GM19238 (cell line): ENCODE measurements at regions not wholly inside any gene's neighbourhood (a gene's known extent, or its start where the extent isn't known, plus 50 kb on each side); places are given as distances from the start of the nearest gene placed in this dataset.
"Not testable (repeated sequence)": the region's sequence is repeated elsewhere in the genome, so short reads cannot be mapped to it uniquely, and the experiment has no call there.

Experiments used
- DNase-seq: peaks from one replicate; pipeline ENCODE4 v3.0.0; 2011; ENCODE audit warnings: low spot score; ENCODE audit not compliant: insufficient read length

GRCh38 chr6:27052082-27052730 is 195.3 kb upstream of the PRSS16 start:
- DNase-seq = not testable (repeated sequence)

DNA sequence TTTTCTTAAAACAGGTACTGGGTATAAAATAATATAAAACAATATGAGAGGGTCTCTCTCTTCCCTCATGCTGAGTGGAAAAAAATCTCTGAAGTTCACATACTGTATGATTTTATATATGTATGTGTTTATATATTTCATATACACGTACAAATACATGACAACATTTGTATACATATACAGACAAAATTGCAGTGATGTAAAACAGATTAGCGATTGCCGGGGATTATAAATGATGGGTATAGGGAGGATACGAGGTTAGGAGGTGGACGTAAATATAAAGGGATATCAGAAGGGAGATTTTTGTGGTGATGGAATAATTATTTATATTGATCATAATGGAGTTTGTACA is 194.8 kb upstream of the PRSS16 start:
- no peak for DNase-seq

- DNase-seq = no peak
Measured at GRCh38 chr6:27053738-27054137, 193.8 kb upstream of the PRSS16 start.

- no peak for DNase-seq
Measured at GRCh38 chr6:27056615-27057014, 190.9 kb upstream of the PRSS16 start.

DNA sequence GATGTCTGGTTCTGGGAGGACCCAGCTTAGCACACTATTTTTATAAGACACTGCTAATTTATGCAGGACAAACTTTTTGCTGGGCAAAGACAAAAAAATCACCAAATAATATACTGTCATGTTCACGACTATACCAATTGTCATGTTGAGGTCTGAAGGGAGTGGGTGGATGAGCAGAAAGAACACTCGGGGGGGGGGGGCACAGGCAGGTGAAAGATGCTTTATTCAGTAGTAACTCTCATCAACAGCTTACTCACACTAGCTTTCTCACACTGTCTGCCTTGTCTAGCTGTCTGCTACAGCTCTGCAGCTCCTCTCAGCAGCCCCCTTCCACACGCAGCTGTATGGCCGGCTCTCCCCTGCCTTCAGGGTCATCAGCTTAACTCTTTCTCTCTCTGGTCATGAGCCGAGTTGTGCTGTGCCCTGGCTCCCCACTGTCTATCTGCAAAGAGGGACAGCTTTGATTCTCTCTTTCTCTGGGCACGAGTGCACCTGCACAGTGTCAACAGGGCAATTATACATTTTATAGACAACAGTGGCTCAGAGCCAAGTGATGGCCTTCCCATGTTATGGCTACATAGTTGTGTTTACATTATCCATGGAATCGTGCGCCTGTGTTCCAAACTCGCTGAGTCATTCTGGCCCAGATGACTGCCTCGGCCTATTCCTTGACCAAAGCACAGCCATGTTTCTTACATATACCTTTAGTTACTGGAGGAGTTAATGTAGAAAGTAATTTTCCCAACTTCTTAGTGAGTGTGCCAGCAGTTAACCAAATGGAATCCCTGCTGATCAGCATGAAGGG is 187.7 kb upstream of the PRSS16 start:
- no peak for DNase-seq

DNA sequence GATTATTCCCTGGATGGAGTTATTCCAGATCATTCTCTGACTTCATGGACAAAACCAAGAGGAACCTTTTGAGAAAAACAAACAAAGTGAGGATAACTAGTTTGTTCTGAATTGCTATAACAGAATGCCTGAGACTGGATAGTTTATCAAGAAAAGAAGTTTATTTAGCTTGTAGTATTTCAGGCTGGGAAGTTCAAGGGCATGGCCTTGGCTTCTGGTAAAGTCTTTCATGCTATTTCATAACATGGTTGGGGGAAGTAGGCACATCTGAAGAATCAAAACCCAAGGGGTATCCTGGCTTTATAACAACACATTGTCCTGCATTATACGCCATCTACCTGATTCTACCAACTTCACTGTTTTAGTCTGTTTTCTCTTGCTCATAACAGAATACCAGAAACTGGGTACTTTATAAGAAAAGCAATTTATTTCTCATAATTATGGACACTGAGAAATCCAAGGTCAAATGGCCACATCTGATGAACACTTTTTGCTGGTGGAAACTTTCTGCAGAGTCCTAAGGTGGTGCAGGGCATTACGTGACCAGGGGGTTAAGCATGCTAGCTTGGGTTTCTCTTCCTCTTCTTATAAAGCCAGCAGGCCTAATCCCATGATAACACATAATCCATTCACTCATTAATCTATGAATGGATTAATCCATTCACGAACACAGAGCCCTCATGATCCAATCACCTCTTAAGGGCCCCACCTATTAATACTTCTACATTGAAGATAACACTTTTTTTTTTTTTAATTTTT is 186.1 kb upstream of the PRSS16 start:
- no peak for DNase-seq

DNA sequence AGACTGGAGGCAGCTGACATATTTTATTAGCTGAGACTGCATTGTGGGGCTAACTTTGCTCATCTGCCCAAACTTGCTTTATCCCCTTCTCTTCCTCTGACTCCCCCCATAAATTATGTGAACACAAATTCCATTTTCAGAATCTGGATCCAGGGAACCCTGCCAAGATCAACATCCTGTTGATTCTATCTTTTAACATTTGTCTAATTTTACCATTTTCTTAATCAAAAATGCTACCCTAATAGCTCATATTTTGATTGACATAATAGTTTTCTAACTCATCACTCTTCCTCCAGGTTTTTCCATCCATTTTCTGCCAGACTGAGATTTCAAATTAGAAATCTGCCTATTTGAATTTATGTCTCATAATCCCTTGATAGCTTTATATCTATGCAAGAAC is 184.7 kb upstream of the PRSS16 start:
- DNase-seq = no peak

DNA sequence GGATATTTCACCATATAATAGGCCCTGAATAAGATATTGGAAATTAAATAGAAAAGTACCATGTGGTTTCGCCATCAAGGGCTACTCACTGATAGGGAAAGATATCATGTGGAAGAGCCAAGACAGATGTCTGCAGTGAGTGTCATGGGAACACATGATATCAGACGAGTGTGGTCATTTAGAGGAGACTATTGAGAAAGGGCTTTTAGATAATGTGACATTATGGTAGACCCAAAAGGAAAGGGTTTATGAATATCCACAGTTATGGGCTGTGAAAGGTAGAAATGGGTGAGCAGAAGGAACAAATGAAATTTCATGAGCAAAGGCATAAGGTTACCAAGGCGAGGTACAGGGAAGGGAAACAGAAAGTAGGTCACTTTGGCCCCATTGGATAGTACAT is 182.3 kb upstream of the PRSS16 start:
- no peak for DNase-seq

DNA sequence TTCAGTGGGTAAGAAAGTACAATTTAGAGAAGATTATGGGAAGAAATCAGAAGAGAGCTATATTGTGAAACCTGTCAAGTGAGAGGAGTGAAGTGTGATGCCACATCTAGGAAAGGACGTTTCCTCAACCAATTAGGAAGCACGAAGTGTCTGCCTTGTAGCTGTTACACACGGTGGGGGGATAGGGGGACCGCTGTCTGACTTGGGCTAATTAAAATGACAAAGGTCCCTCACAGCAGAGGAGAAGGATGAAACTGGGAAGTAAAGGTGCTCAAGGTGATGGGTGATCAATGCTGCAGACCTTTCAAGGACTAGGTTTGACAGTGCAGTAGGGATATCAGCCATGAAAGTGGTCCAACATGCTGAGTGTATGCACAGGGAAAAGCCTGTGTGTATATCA is 181.1 kb upstream of the PRSS16 start:
- DNase-seq = no peak

GRCh38 chr6:27066802-27067201 is 180.7 kb upstream of the PRSS16 start:
- no peak for DNase-seq

DNA sequence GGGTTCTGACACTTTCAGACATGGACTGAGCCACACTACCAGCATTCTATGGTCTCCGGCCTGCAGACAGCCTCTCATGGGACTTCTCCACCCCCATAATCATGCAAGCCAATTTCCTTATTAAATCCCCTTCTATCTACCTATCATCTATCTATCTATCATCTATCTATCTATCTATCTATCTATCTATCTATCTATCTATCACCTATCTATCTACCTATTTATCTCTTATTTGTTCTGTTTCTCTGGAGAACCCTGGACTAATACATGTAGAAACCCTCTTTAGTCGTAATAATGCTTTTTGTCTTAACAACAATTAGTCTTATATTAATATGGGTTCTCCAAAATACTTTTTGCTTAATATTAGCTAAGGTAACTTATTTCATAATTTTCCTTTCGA is 174.1 kb upstream of the PRSS16 start:
- DNase-seq = no peak

GRCh38 chr6:27076116-27076515 is 171.4 kb upstream of the PRSS16 start:
- DNase-seq = no peak

GRCh38 chr6:27078734-27079357 is 168.7 kb upstream of the PRSS16 start:
- DNase-seq = no peak

- no peak for DNase-seq
Measured at GRCh38 chr6:27081188-27081587, 166.3 kb upstream of the PRSS16 start.

DNA sequence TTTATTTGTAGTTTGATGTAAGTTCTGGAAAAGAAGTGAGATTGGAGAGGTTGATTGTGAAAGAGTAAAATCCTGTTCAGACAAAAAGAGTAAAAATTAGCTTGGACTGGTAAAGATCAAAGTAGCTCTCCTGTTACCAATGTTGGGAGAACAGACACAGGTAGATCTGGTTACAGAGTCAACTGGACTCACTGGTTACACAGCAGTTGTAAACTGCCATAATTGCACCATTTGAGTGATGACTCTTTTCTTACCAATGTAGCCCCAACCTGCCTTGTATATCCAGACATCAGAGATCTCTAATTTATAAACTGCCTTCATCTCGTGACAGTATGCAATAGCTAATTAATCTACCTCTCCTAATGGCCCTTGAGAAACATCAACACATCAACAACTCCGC is 165.6 kb upstream of the PRSS16 start:
- no peak for DNase-seq

DNA sequence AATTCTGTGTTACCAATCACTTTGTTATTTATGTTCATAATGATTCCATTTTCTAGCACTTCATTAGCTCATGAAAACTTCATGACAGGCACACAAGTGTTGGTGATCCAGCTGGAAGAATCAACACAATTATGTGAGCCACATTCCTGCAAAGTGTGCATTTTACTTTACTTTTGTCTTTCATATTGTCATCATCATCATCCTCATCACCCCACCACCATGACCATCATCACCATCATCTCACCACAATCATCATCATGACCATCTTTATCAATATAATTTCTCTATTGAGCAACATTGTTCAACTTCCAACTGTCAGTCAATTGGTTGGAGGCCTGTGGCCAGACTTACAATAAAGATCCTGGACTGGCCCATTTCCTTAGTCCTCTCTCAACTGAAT is 159.4 kb upstream of the PRSS16 start:
- no peak for DNase-seq

DNA sequence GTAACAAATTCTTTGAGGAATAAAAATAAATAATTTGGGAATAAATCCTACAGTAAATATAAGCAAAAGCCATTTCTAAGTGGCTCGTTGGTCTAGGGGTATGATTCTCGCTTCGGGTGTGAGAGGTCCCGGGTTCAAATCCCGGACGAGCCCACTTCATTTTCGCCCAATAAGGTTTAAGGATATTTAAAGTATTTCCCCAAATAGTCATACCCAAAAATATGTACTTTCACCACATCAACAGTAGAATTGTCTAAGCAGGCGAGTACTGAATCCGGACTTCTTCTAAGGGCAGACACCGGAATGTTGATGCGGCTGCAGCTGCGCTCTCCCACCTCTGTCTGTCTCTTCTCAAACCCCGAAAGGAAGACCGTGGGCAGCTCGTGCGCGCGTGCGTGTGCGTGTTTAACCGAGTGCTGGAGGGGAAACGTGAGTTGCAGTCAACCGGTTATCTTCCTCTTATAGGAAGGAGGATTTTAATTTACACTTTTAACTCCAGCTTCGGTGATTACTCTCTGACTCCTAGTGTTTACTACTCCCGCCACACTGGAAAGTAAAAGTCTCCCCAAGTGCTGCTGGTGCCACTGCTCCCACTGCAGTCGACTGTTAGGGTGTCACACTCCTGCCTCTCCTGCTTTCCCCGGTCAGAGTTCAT is 155.7 kb upstream of the PRSS16 start:
- peak; percentile 18 for DNase-seq

DNA sequence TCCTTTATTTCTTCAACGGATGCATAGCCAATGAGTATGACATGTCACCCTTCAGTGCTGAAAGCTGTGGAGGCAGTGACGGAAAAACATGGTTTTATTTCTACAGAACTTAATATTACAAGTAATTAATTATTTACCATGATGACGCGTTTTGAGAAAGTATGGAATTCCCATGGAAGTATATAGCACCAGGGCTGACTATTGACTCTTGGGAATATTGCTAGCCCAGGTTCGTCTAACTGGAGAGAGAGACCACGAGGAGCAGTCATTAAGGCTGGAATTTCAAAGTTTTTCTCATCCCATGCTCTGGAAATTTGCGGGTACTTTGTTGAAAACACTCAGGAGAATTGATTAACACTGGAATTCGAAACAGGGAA is 155.2 kb upstream of the PRSS16 start:
- DNase-seq = no peak

DNA sequence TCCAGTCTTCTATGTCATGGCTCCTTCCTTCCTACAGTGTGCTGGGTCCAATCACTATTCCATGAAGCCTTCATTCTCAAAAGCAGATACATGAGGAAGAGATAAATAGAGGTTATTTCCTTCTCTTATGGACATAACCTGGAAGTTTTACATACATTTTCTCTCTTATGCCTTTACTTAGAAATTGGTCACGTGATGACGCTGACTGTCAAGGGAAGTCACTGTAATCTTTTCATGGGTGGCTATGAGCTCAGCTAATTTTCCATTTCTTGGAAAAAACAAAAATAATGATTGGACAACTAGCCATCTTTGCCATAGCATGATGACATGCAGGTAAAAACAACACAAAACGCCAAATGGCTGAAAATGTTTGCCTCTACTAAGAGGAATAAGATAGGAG is 151.6 kb upstream of the PRSS16 start:
- DNase-seq = no peak

DNA sequence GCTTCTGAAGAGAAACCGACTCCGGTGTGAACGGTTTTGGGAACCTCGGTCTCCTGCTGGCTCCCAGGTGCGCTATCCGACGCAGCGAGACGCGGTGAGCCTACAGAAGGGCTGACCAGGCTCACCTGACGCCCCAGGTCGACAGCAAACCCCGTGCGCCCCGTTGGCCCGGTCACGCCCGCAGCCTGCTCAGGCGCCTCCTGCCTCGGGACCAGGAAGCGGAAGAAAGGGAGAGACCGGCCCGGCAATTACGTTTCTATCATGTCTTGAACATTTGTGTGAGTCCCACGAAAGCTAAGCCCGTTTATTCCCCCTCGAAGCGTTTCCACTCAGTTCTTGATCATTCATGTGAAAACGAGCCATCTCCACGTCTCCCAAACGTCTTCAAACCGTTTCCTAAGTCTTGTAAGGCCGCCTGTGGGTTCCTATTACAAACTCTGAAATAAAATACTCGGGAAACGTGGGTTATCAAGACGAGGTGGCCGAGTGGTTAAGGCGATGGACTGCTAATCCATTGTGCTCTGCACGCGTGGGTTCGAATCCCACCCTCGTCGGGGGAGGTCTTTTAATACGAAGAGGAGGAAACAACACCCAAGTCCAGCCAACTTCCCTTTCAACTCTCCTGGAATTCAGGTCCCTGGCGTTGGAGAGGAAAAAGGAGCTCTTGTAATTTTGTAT is 150.5 kb upstream of the PRSS16 start:
- DNase-seq = peak; percentile 23

GRCh38 chr6:27098956-27099355 is 148.5 kb upstream of the PRSS16 start:
- no peak for DNase-seq
